GM12878 (cell line): ENCODE measurements at regions not wholly inside any gene's neighbourhood (a gene's known extent, or its start where the extent isn't known, plus 50 kb on each side); places are given as distances from the start of the nearest gene placed in this dataset.

Source experiments
- ATAC-seq: fragments of 200-7000 bp; cut with Tn5 transposase; 3 replicates; pipeline ENCODE4 v1.9.1; 2020; ENCODE audit warnings: mild to moderate bottlenecking, moderate library complexity
- BruUV-seq: library from RNA; stranded (reverse); fragments of 400-500 nt; replicated peaks from 2 replicates; lab custom pipeline; 2021; lab: Mats Ljungman, UMichigan
- CTCF ChIA-PET: fragments of 300-600 bp; sonication (Branson Sonifier 250); formaldehyde crosslinking; extraction: SDS; loops from one replicate; lab custom pipeline; 2021; ENCODE audit warnings: inconsistent platforms; lab: Yijun Ruan, JAX
- POLR2A ChIA-PET: fragments of 350-600 bp; formaldehyde crosslinking; extraction: SDS; loops from one replicate; lab custom pipeline; 2021; ENCODE audit warnings: inconsistent platforms; lab: Charles Lee
- RAD21 ChIA-PET: fragments of 300-600 bp; sonication (Branson Sonifier 250); formaldehyde crosslinking; loops from one replicate; lab custom pipeline; 2023; ENCODE audit warnings: antibody characterized with exemption; ENCODE audit not compliant: unreplicated experiment; lab: Charles Lee
- SMC1A ChIA-PET: fragments of 300-600 bp; sonication (Branson Sonifier 250); formaldehyde crosslinking; loops from one replicate; lab custom pipeline; 2023; ENCODE audit not compliant: unreplicated experiment, uncharacterized antibody; lab: Charles Lee
- DNase-seq: peaks from one replicate; pipeline ENCODE4 v3.0.0-alpha.2; 2011; ENCODE audit warnings: low read depth, low spot score
- FAIRE-seq: peaks from 3 replicates; lab custom pipeline; 2011; peaks lifted over from hg19 to GRCh38; lab: Jason Lieb, UNC
- H2AFZ ChIP-seq: 2 replicates; pipeline ENCODE4 v1.6.0; 2011; ENCODE audit warnings: low read depth, low read length, control low read depth; ENCODE audit not compliant: control insufficient read depth
- H3K27ac ChIP-seq: 2 replicates; pipeline ENCODE4 v1.5.1; 2011; ENCODE audit warnings: control low read depth; ENCODE audit not compliant: control insufficient read depth, insufficient read depth
- H3K27me3 ChIP-seq, 2 experiments: replicated peaks in 1 of 2; 2 replicates each; pipeline versions ENCODE4 v1.6.0 to v1.6.1; 2011; ENCODE audit warnings: low read length in 1 of 2; ENCODE audit not compliant: control insufficient read depth in 2 of 2, insufficient read depth in 2 of 2
- H3K36me3 ChIP-seq, 2 experiments: 2 replicates each; pipeline ENCODE4 v1.5.1; 2011; ENCODE audit warnings: low read length in 1 of 2; ENCODE audit not compliant: control insufficient read depth in 2 of 2, insufficient read depth in 2 of 2
- H3K4me1 ChIP-seq: 2 replicates; pipeline ENCODE4 v1.6.1; 2011; ENCODE audit warnings: mild to moderate bottlenecking, low read length, moderate library complexity, mixed read lengths; ENCODE audit not compliant: control insufficient read depth, insufficient read depth
- H3K4me2 ChIP-seq: 2 replicates; pipeline ENCODE4 v1.6.0; 2011; ENCODE audit warnings: control low read depth; ENCODE audit not compliant: control insufficient read depth, insufficient read depth
- H3K4me3 ChIP-seq: fragments of 200-600 bp; sonication (generic); 2 replicates; pipeline ENCODE4 v1.5.1; 2016
- H3K79me2 ChIP-seq: 2 replicates; pipeline ENCODE4 v1.6.0; 2011; ENCODE audit warnings: low read length; ENCODE audit not compliant: control insufficient read depth, insufficient read depth
- H3K9ac ChIP-seq: 2 replicates; pipeline ENCODE4 v1.8.0; 2011; ENCODE audit warnings: low read length, control low read depth, mixed read lengths; ENCODE audit not compliant: control insufficient read depth, insufficient read depth
- H3K9me3 ChIP-seq: replicated peaks from 3 replicates; pipeline ENCODE4 v1.5.1; 2011; ENCODE audit warnings: mild to moderate bottlenecking, low read length; ENCODE audit not compliant: control insufficient read depth, insufficient read depth
- H4K20me1 ChIP-seq: 2 replicates; pipeline ENCODE4 v1.6.0; 2011; ENCODE audit not compliant: control insufficient read depth, insufficient read depth
- JUNB ChIP-seq: IDR thresholded peaks from 2 replicates; pipeline ENCODE4 v1.6.1; 2016; ENCODE audit warnings: antibody characterized with exemption, mild to moderate bottlenecking
- MYC ChIP-seq: IDR thresholded peaks from 2 replicates; pipeline ENCODE4 v1.6.1; 2011; ENCODE audit warnings: mild to moderate bottlenecking, low read length, moderate library complexity, inconsistent platforms; ENCODE audit not compliant: insufficient read depth, insufficient replicate concordance, insufficient read length, severe bottlenecking
- RBBP5 ChIP-seq: fragments of 200-600 bp; sonication (generic); conservative IDR thresholded peaks from 2 replicates; pipeline ENCODE4 v1.6.1; 2016
- WGBS: methylation state at CpG from one replicate; pipeline ENCODE4 v1.1.6; 2016; ENCODE audit warnings: low lambda C conversion rate; ENCODE audit not compliant: insufficient replicate concordance, insufficient coverage; ENCODE audit errors: missing lambda C conversion rate; 5-methylcytosine and 5-hydroxymethylcytosine counted together
- in situ Hi-C: fragments of 300-500 bp; cut with MboI; formaldehyde crosslinking; loops from 9 replicates; pipeline ENCODE4 v1.14.3; 2018; ENCODE audit warnings: mixed read lengths
- intact Hi-C: fragments of 100-400 bp; cut with micrococcal nuclease; formaldehyde crosslinking; loops from one replicate; pipeline ENCODE4 v1.14.2; 2022; ENCODE audit not compliant: unreplicated experiment

GRCh38 chr12:66733839-66734238, 55.0 kb upstream of the GRIP1 start:
- no peak for ATAC-seq
- no peak overlapping the region for H3K9ac ChIP-seq
- ChIA-PET RAD21 (no interaction called here), SMC1A (no interaction called here)
- no peaks in the 10 kb centered on the region for H3K4me1 ChIP-seq
- H3K9me3 ChIP-seq: no peaks in the 10 kb centered on the region
- BruUV-seq: no TSS peak
- TF ChIP-seq MYC: no peak
- TF ChIP-seq, all 136 proteins: peak for 0
- ChIA-PET CTCF (interaction anchor here (0.6 to 0.9 kb wide), 4 partner anchors 25 to 1804 kb away, joined by 3 read pairs; no protein-coding TSS in a partner anchor), POLR2A (no interaction called here)
- no peaks in the 10 kb centered on the region for H4K20me1 ChIP-seq
- no peaks in the 10 kb centered on the region for H3K36me3 ChIP-seq
- no peaks in the 10 kb centered on the region; a peak in 1 of 4 replicates for H3K27me3 ChIP-seq
- 65% methylated on average over 4 of the region's 4 CpGs for WGBS
- H3K27ac ChIP-seq: no peak overlapping the region
- no peaks in the 10 kb centered on the region for H3K79me2 ChIP-seq
- H3K4me2 ChIP-seq: no peak overlapping the region
- intact Hi-C loops: no loop called here
- no peak overlapping the region for H3K4me3 ChIP-seq
- in situ Hi-C loops: no loop called here
- DNase-seq: no peak
- no peak overlapping the region for H2AFZ ChIP-seq
- no peak for FAIRE-seq

DNA sequence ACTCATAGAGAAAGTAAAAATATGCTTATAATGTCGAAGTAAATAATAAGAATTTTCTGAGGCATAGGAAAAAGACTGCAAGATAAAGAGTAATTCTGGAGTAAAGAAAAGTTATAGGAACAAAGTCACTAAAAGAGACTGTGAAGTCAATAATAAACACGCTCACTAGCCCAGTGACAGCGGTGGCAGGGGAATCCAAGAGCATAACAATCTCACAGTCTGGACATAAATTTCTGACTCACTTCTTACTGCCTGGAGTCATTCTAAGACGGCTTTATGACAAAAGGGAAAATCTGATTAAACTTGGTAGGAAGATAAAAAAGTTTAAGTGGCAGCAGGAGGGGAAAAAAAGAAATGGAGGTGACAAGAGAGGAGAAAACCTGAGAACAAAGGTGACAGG, 56.4 kb upstream of the GRIP1 start:
- Histone ChIP-seq H3K36me3 (no peaks in the 10 kb centered on the region), H3K79me2 (no peaks in the 10 kb centered on the region), H2AFZ (no peak overlapping the region), H3K4me2 (no peak overlapping the region), H3K4me1 (no peaks in the 10 kb centered on the region), H3K9me3 (no peaks in the 10 kb centered on the region), H3K27me3 (no peaks in the 10 kb centered on the region; a peak in 1 of 4 replicates), H3K4me3 (no peak overlapping the region), H4K20me1 (no peaks in the 10 kb centered on the region), H3K9ac (no peak overlapping the region), H3K27ac (no peak overlapping the region)
- FAIRE-seq: no peak
- intact Hi-C loops (no loop called here), in situ Hi-C loops (no loop called here)
- ChIA-PET POLR2A (no interaction called here), RAD21 (no interaction called here), SMC1A (no interaction called here), CTCF (no interaction called here)
- BruUV-seq: no TSS peak
- no peak for DNase-seq
- WGBS: 1% methylated on average over 4 of the region's 4 CpGs
- ATAC-seq: no peak
- no peak for TF ChIP-seq RBBP5
- 0 out of 2 replicates have a peak, but pooled peaks have one; percentile 17 for TF ChIP-seq JUNB
